K562 (cell line): ENCODE measurements at regions not wholly inside any gene's neighbourhood (a gene's known extent, or its start where the extent isn't known, plus 50 kb on each side); places are given as distances from the start of the nearest gene placed in this dataset.

Experiments used
- ADNP ChIP-seq: fragments of 200-800 bp; sonication (Bioruptor generic); IDR thresholded peaks from 2 replicates; pipeline ENCODE4 v1.6.1; 2016; ENCODE audit warnings: missing genetic modification characterization, missing compliant biosample characterization
- HCFC1 ChIP-seq: IDR thresholded peaks from 2 replicates; pipeline ENCODE4 v1.6.1; 2012; ENCODE audit warnings: low read depth, low read length, improper control_type of control experiment
- RBFOX2 ChIP-seq: fragments of 200-400 bp; formaldehyde crosslinking; IDR thresholded peaks from 2 replicates; pipeline ENCODE4 v1.6.1; 2017; ENCODE audit warnings: low read depth, mild to moderate bottlenecking, low read length, moderate library complexity
- TARDBP ChIP-seq: fragments of 450-650 bp; IDR thresholded peaks from 2 replicates; pipeline ENCODE4 v1.6.1; 2016

GRCh38 chr16:86802013-86802412 is 223.7 kb downstream of the FOXL1 start:
- TF ChIP-seq ADNP (tag) (no peak), TARDBP (no peak), HCFC1 (no peak), RBFOX2 (no peak)
